Neural progenitor cell (in vitro differentiated cells): ENCODE measurements at regions not wholly inside any gene's neighbourhood (a gene's known extent, or its start where the extent isn't known, plus 50 kb on each side); places are given as distances from the start of the nearest gene placed in this dataset.

Experiments used
- DNase-seq: peaks from one replicate; pipeline ENCODE4 v3.0.0-alpha.2; 2016; ENCODE audit warnings: low spot score
- H2AFZ ChIP-seq: fragments of 200-600 bp; sonication (generic); replicated peaks from 2 replicates; pipeline ENCODE4 v1.6.1; 2016; ENCODE audit warnings: antibody characterized with exemption
- H3F3A ChIP-seq: fragments of 200-600 bp; sonication (generic); 2 replicates; pipeline ENCODE4 v1.6.1; 2016; ENCODE audit warnings: antibody characterized with exemption, low read depth
- H3K27ac ChIP-seq: fragments of 200-600 bp; sonication (generic); 2 replicates; pipeline ENCODE4 v1.5.1; 2016; ENCODE audit warnings: mild to moderate bottlenecking
- H3K27me3 ChIP-seq: fragments of 200-600 bp; sonication (generic); 2 replicates; pipeline ENCODE4 v1.6.1; 2016; ENCODE audit warnings: mild to moderate bottlenecking, moderate library complexity
- H3K36me3 ChIP-seq: fragments of 200-600 bp; sonication (generic); 2 replicates; pipeline ENCODE4 v1.5.1; 2016
- H3K4me1 ChIP-seq: fragments of 200-600 bp; sonication (generic); 2 replicates; pipeline ENCODE4 v1.6.1; 2016; ENCODE audit warnings: mixed run types
- H3K4me2 ChIP-seq: fragments of 200-600 bp; sonication (generic); 2 replicates; pipeline ENCODE4 v1.6.1; 2016
- H3K4me3 ChIP-seq: fragments of 200-600 bp; sonication (generic); 2 replicates; pipeline ENCODE4 v1.5.1; 2016
- H3K79me2 ChIP-seq: fragments of 200-600 bp; sonication (generic); 2 replicates; pipeline ENCODE4 v1.6.1; 2016; ENCODE audit warnings: low read depth
- H3K9ac ChIP-seq: fragments of 200-600 bp; sonication (generic); 2 replicates; pipeline ENCODE4 v1.6.1; 2016
- H3K9me3 ChIP-seq: fragments of 200-600 bp; sonication (generic); 2 replicates; pipeline ENCODE4 v1.5.1; 2016; ENCODE audit warnings: low read depth
- H4K20me1 ChIP-seq: fragments of 200-600 bp; sonication (generic); 2 replicates; pipeline ENCODE4 v1.6.1; 2016; ENCODE audit warnings: low read depth
- H3K27ac Mint-ChIP-seq: 3 replicates; pipeline ENCODE4 v1.8.0; 2021; ENCODE audit warnings: mixed read lengths
- H3K27me3 Mint-ChIP-seq: 2 replicates; pipeline ENCODE4 v1.8.0; 2022; ENCODE audit warnings: low read depth, mild to moderate bottlenecking, inconsistent platforms, moderate library complexity, mixed read lengths; ENCODE audit not compliant: insufficient read depth
- H3K36me3 Mint-ChIP-seq: 3 replicates; pipeline ENCODE4 v1.8.0; 2021; ENCODE audit warnings: mixed read lengths
- H3K4me1 Mint-ChIP-seq: 3 replicates; pipeline ENCODE4 v1.8.0; 2021; ENCODE audit warnings: mixed read lengths
- H3K4me3 Mint-ChIP-seq: 3 replicates; pipeline ENCODE4 v1.8.0; 2021; ENCODE audit warnings: mild to moderate bottlenecking, moderate library complexity, mixed read lengths
- H3K9me3 Mint-ChIP-seq: 3 replicates; pipeline ENCODE4 v1.8.0; 2020; ENCODE audit warnings: mixed read lengths
- EZH2 ChIP-seq: fragments of 200-600 bp; sonication (generic); IDR thresholded peaks from 2 replicates; pipeline ENCODE4 v1.6.1; 2017; ENCODE audit warnings: antibody characterized with exemption, mild to moderate bottlenecking, moderate library complexity
- EZH2phosphoT487 ChIP-seq: fragments of 200-600 bp; sonication (generic); IDR thresholded peaks from 2 replicates; pipeline ENCODE4 v1.6.1; 2017; ENCODE audit warnings: antibody characterized with exemption
- TF ChIP-seq, protein P1 (sequence below): fragments of 200-600 bp; sonication (generic); IDR thresholded peaks from 2 replicates; pipeline ENCODE4 v1.5.1; 2017; ENCODE audit warnings: antibody characterized with exemption, mild to moderate bottlenecking

GRCh38 chr9:84061613-84062193 is 81.1 kb downstream of the RMI1 start:
- Histone ChIP-seq H2AFZ (no peak overlapping the region), H3K4me2 (no peak overlapping the region), H3K27me3 (no peaks in the 10 kb centered on the region), H3K27ac (no peak overlapping the region), H3K4me1 (peaks cover 3% of the 10 kb centered on the region), H3K4me3 (no peak overlapping the region), H4K20me1 (no peaks in the 10 kb centered on the region), H3K9me3 (no peaks in the 10 kb centered on the region), H3K9ac (no peak overlapping the region), H3F3A (no peaks in the 10 kb centered on the region), H3K79me2 (no peaks in the 10 kb centered on the region), H3K36me3 (no peaks in the 10 kb centered on the region)
- H3K36me3 Mint-ChIP-seq, result no peaks in the 10 kb centered on the region
- H3K4me1 Mint-ChIP-seq, result peaks cover 13% of the 10 kb centered on the region
- no peaks in the 10 kb centered on the region for H3K27me3 Mint-ChIP-seq
- TF ChIP-seq, protein P1, sequence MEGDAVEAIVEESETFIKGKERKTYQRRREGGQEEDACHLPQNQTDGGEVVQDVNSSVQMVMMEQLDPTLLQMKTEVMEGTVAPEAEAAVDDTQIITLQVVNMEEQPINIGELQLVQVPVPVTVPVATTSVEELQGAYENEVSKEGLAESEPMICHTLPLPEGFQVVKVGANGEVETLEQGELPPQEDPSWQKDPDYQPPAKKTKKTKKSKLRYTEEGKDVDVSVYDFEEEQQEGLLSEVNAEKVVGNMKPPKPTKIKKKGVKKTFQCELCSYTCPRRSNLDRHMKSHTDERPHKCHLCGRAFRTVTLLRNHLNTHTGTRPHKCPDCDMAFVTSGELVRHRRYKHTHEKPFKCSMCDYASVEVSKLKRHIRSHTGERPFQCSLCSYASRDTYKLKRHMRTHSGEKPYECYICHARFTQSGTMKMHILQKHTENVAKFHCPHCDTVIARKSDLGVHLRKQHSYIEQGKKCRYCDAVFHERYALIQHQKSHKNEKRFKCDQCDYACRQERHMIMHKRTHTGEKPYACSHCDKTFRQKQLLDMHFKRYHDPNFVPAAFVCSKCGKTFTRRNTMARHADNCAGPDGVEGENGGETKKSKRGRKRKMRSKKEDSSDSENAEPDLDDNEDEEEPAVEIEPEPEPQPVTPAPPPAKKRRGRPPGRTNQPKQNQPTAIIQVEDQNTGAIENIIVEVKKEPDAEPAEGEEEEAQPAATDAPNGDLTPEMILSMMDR, result no peak
- TF ChIP-seq EZH2, result no peak
- TF ChIP-seq EZH2phosphoT487, result no peak
- no peak overlapping the region for H3K4me3 Mint-ChIP-seq
- H3K27ac Mint-ChIP-seq, result no peak overlapping the region
- no peaks in the 10 kb centered on the region for H3K9me3 Mint-ChIP-seq
- DNase-seq, result no peak

- Histone ChIP-seq H2AFZ (no peak overlapping the region), H4K20me1 (no peaks in the 10 kb centered on the region), H3K4me3 (no peak overlapping the region), H3K9ac (no peak overlapping the region), H3F3A (no peaks in the 10 kb centered on the region), H3K27me3 (no peaks in the 10 kb centered on the region), H3K27ac (no peak overlapping the region), H3K4me1 (peaks cover 3% of the 10 kb centered on the region), H3K79me2 (no peaks in the 10 kb centered on the region), H3K36me3 (no peaks in the 10 kb centered on the region), H3K9me3 (no peaks in the 10 kb centered on the region), H3K4me2 (no peak overlapping the region)
- Mint-ChIP-seq H3K27ac (no peak overlapping the region), H3K4me3 (no peak overlapping the region), H3K4me1 (peaks cover 13% of the 10 kb centered on the region), H3K9me3 (no peaks in the 10 kb centered on the region), H3K36me3 (no peaks in the 10 kb centered on the region), H3K27me3 (no peaks in the 10 kb centered on the region)
- TF ChIP-seq, protein P1, result no peak
- TF ChIP-seq EZH2 (no peak), EZH2phosphoT487 (no peak)
- no peak for DNase-seq
Measured at GRCh38 chr9:84062538-84062937, 81.9 kb downstream of the RMI1 start.

DNA sequence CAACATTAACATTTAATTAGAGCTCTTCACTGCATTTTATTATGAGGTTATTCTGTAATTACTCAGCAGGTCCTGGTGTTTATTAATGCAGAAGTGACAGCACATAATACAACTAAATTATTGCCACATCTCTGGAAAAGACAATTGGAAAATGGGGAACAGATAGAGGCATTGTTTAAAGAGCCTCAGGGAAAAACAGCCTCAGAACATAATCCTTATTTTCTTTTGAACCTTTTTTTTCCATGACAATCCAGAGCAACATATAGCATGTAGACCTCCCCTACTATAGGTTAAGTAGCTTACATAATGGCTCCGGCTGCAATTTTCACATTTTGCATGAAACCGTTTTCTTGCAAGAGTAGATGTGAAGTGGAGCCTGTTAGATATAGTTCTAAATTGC is 87.2 kb downstream of the RMI1 start:
- Histone ChIP-seq H3K36me3 (no peaks in the 10 kb centered on the region), H2AFZ (no peak overlapping the region), H3K4me2 (no peak overlapping the region), H4K20me1 (no peaks in the 10 kb centered on the region), H3K4me1 (peaks cover 3% of the 10 kb centered on the region), H3F3A (no peaks in the 10 kb centered on the region), H3K27me3 (no peaks in the 10 kb centered on the region), H3K9ac (no peak overlapping the region), H3K79me2 (no peaks in the 10 kb centered on the region), H3K27ac (no peak overlapping the region), H3K4me3 (no peak overlapping the region), H3K9me3 (no peaks in the 10 kb centered on the region)
- Mint-ChIP-seq H3K27me3 (peaks cover 3% of the 10 kb centered on the region), H3K4me1 (peaks cover 11% of the 10 kb centered on the region), H3K4me3 (no peak overlapping the region), H3K36me3 (no peaks in the 10 kb centered on the region), H3K27ac (no peak overlapping the region), H3K9me3 (no peaks in the 10 kb centered on the region)
- DNase-seq, result no peak
- TF ChIP-seq, protein P1, result no peak
- TF ChIP-seq EZH2phosphoT487 (no peak), EZH2 (no peak)
